WTC11 (cell line): ENCODE measurements at regions not wholly inside any gene's neighbourhood (a gene's known extent, or its start where the extent isn't known, plus 50 kb on each side); places are given as distances from the start of the nearest gene placed in this dataset.

Experiments used
- ATAC-seq: fragments of 200-7000 bp; cut with Tn5 transposase; 2 replicates; pipeline ENCODE4 v1.10.0; 2021; ENCODE audit warnings: mild to moderate bottlenecking, moderate library complexity
- CTCF ChIA-PET: fragments of 300-600 bp; sonication (Branson Sonifier 250); formaldehyde crosslinking; loops from one replicate; lab custom pipeline; 2021; ENCODE audit warnings: antibody characterized with exemption; lab: Charles Lee
- POLR2A ChIA-PET: fragments of 350-600 bp; sonication (Branson Sonifier 250); formaldehyde crosslinking; loops from one replicate; lab custom pipeline; 2021; ENCODE audit warnings: antibody characterized with exemption; lab: Charles Lee
- DNase-seq: peaks from one replicate; pipeline ENCODE4 v3.0.0; 2021; ENCODE audit warnings: low spot score
- H3K27ac Mint-ChIP-seq: 2 replicates; pipeline ENCODE4 v1.8.0; 2021; ENCODE audit warnings: mixed read lengths
- H3K27me3 Mint-ChIP-seq: 2 replicates; pipeline ENCODE4 v1.8.0; 2021; ENCODE audit warnings: low read depth, mild to moderate bottlenecking, moderate library complexity, mixed read lengths
- H3K36me3 Mint-ChIP-seq: 2 replicates; pipeline ENCODE4 v1.8.0; 2021; ENCODE audit warnings: mixed read lengths
- H3K4me1 Mint-ChIP-seq: 2 replicates; pipeline ENCODE4 v1.8.0; 2022; ENCODE audit warnings: mixed read lengths
- H3K4me3 Mint-ChIP-seq: 2 replicates; pipeline ENCODE4 v1.8.0; 2021; ENCODE audit warnings: mild to moderate bottlenecking, moderate library complexity, mixed read lengths
- H3K9me3 Mint-ChIP-seq: 2 replicates; pipeline ENCODE4 v1.8.0; 2021; ENCODE audit warnings: mixed read lengths
- ARID4B ChIP-seq: sonication (generic); formaldehyde crosslinking; IDR thresholded peaks from 2 replicates; pipeline ENCODE4 v1.8.0; 2023; ENCODE audit warnings: missing genetic modification reagents, mild to moderate bottlenecking, borderline replicate concordance
- ATF2 ChIP-seq: sonication (generic); formaldehyde crosslinking; IDR thresholded peaks from 2 replicates; pipeline ENCODE4 v1.8.1; 2022; ENCODE audit warnings: low read depth, missing genetic modification reagents, borderline replicate concordance
- CTCF ChIP-seq: fragments of 200-600 bp; IDR thresholded peaks from 2 replicates; pipeline ENCODE4 v1.8.0; 2022; ENCODE audit warnings: antibody characterized with exemption
- HMGA2 ChIP-seq: fragments of 250-450 bp; sonication (Bioruptor Pico); IDR thresholded peaks from 2 replicates; pipeline ENCODE4 v1.4.0; 2021; ENCODE audit warnings: mild to moderate bottlenecking, moderate library complexity
- NFYB ChIP-seq: sonication (generic); formaldehyde crosslinking; conservative IDR thresholded peaks from 2 replicates; pipeline ENCODE4 v1.8.0; 2022; ENCODE audit warnings: low read depth, missing genetic modification reagents
- OVOL2 ChIP-seq: fragments of 250-450 bp; sonication (Bioruptor Pico); IDR thresholded peaks from 2 replicates; pipeline ENCODE4 v1.9.0; 2021; ENCODE audit warnings: mild to moderate bottlenecking, borderline replicate concordance
- RORB ChIP-seq: fragments of 250-450 bp; sonication (Bioruptor Pico); IDR thresholded peaks from 2 replicates; pipeline ENCODE4 v1.9.0; 2021; ENCODE audit warnings: mild to moderate bottlenecking
- SOX15 ChIP-seq: fragments of 250-450 bp; sonication (Bioruptor Pico); IDR thresholded peaks from 2 replicates; pipeline ENCODE4 v1.9.0; 2021; ENCODE audit warnings: mild to moderate bottlenecking
- STAT6 ChIP-seq: sonication (generic); formaldehyde crosslinking; conservative IDR thresholded peaks from 2 replicates; pipeline ENCODE4 v1.8.1; 2023; ENCODE audit warnings: mild to moderate bottlenecking, low read depth, missing genetic modification reagents, moderate library complexity
- ZNF512 ChIP-seq: sonication (generic); formaldehyde crosslinking; IDR thresholded peaks from 2 replicates; pipeline ENCODE4 v1.8.1; 2022; ENCODE audit warnings: missing genetic modification reagents, borderline replicate concordance
- ZSCAN18 ChIP-seq: fragments of 250-450 bp; sonication (Bioruptor Pico); IDR thresholded peaks from 2 replicates; pipeline ENCODE4 v2.1.2; 2022; ENCODE audit warnings: mild to moderate bottlenecking, moderate library complexity

GRCh38 chr1:220455559-220455958, 72.4 kb upstream of the MARK1 start (continued):
- TF ChIP-seq ARID4B (CRISPR knock-in tag) (no peak), RORB (no peak), HMGA2 (no peak), STAT6 (CRISPR knock-in tag) (no peak), CTCF (no peak), SOX15 (CRISPR knock-in tag) (no peak), ZSCAN18 (CRISPR knock-in tag) (no peak), ZNF512 (CRISPR knock-in tag) (no peak), ATF2 (CRISPR knock-in tag) (no peak), NFYB (CRISPR knock-in tag) (no peak)

GRCh38 chr1:220454155-220454777, 73.7 kb upstream of the MARK1 start:
- Mint-ChIP-seq H3K4me3 (no peak overlapping the region), H3K27me3 (no peaks in the 10 kb centered on the region), H3K36me3 (no peaks in the 10 kb centered on the region), H3K4me1 (peaks cover 17% of the 10 kb centered on the region), H3K9me3 (peaks cover 6% of the 10 kb centered on the region; the same call in 1 of the 2 replicates), H3K27ac (no peak overlapping the region)
- ATAC-seq (no peak), DNase-seq (no peak)
- CTCF ChIA-PET, result no interaction called here
- POLR2A ChIA-PET, result no interaction called here
- TF ChIP-seq CTCF (0 out of 2 replicates have a peak, but pooled peaks have one; percentile 21), OVOL2 (CRISPR knock-in tag) (no peak)
